Heart right ventricle (tissue), 16 donors: ENCODE measurements at regions not wholly inside any gene's neighbourhood (a gene's known extent, or its start where the extent isn't known, plus 50 kb on each side); places are given as distances from the start of the nearest gene placed in this dataset.

Experiments
- ATAC-seq, 8 donors: fragments of 200-7000 bp; cut with Tn5 transposase; one replicate each; pipeline ENCODE4 v1.9.1; 2020; ENCODE audit warnings: mild to moderate bottlenecking in 8 of 8, moderate library complexity in 8 of 8, moderate number of reproducible peaks in 1 of 8
- DNase-seq, 2 donors: peaks; one replicate each; pipeline ENCODE4 v3.0.0-alpha.2; 2020
- H3K27ac ChIP-seq, 10 donors: fragments of 200-600 bp; sonication (generic) in 2 of 10; one replicate each; pipeline versions ENCODE4 v1.5.0 to v1.8.0; 2020 to 2022; ENCODE audit warnings: mild to moderate bottlenecking in 3 of 10
- H3K27me3 ChIP-seq, 7 donors: fragments of 200-600 bp; one replicate each; pipeline ENCODE4 v1.8.0; 2021 to 2022; ENCODE audit warnings: mild to moderate bottlenecking in 2 of 7
- H3K36me3 ChIP-seq, 9 donors: fragments of 200-600 bp; sonication (generic) in 1 of 9; one replicate each; pipeline versions ENCODE4 v1.5.0 to v1.8.0; 2020 to 2022; ENCODE audit warnings: mild to moderate bottlenecking in 2 of 9
- H3K4me1 ChIP-seq, 9 donors: fragments of 200-600 bp; sonication (generic) in 1 of 9; one replicate each; pipeline versions ENCODE4 v1.5.0 to v1.8.0; 2020 to 2022; ENCODE audit warnings: mild to moderate bottlenecking in 4 of 9
- H3K4me3 ChIP-seq, 10 donors: fragments of 200-600 bp; sonication (generic) in 2 of 10; one replicate each; pipeline versions ENCODE4 v1.5.0 to v1.8.0; 2020 to 2022; ENCODE audit warnings: mild to moderate bottlenecking in 7 of 10, moderate library complexity in 2 of 10
- H3K9me3 ChIP-seq, 11 donors: fragments of 200-600 bp in 10 of 11; sonication (generic) in 2 of 11; one replicate each; pipeline versions ENCODE4 v1.5.0 to v1.8.0; 2013 to 2022; ENCODE audit warnings: mild to moderate bottlenecking in 2 of 11, control low read depth in 1 of 11, moderate library complexity in 1 of 11
- WGBS, 2 donors: extraction: QIAGEN DNeasy Blood & Tissue Kit; methylation state at CpG; one replicate each; pipeline ENCODE4 v1.1.7; 2013; ENCODE audit warnings: inconsistent platforms in 1 of 2; 5-methylcytosine and 5-hydroxymethylcytosine counted together
- intact Hi-C, 10 donors: fragments of 100-400 bp; cut with DNase I; formaldehyde crosslinking; loops; one replicate each; pipeline versions ENCODE4 v1.11.1 to v1.14.2; 2022
- TF ChIP-seq, protein P1 (sequence below), 9 donors: fragments of 200-600 bp; sonication (generic) in 2 of 9; IDR thresholded peaks; one replicate each; pipeline versions ENCODE4 v1.5.0 to v1.8.0; 2021 to 2022; ENCODE audit warnings: antibody characterized with exemption in 9 of 9, mild to moderate bottlenecking in 5 of 9, moderate library complexity in 1 of 9
- donor health status: Arrhythmogenic right ventricular cardiomyopathy.
- donor health status: ischemic (EF 13 %, LVEDD 7.1; RV severe dilation, severe dysfunction).
- donor health status: healthy with polysubstance abuse.
- donor health status: DM: no; HTN: yes; CAD: no.
- donor health status: DM: no; HTN: no; CAD: no.
- donor health status: ischemic (EF 25% LVEDD 6.9; RV normal size, moderate dysfunction).
- donor health status: ischemic (EF 25% LVEDD 5.7; RV mildly dilated, moderate dysfunction).
- donor health status: healthy.
- donor health status: DM: yes; HTN: yes; CAD: no.
- donor health status: Ischemic cardiomyopathy.
- donor health status: ischemic (EF 35%, LVEDD 5.7; RV mildly dilated, moderate dysfunction).
- donor health status: nonischemic (EF 11% LVEDD 7.7; RV severe dilation, severe dysfunction).
- donor health status: DM: yes; HTN: yes; CAD: no.
- donor health status: PGD.
- donor health status: ischemic (EF 29% LVEDD 5.4; RV normal size, mild dysfunction).
- donor health status: nonischemic (EF 23%, LVEDD 6.1; RV moderate dilation, normal function).

GRCh38 chr10:106487726-106488125 lies 676.8 kb downstream of the SORCS1 start:
- H3K4me1 ChIP-seq, result no peaks in the 10 kb centered on the region
- 63 to 78% methylated on average over 1 of the region's 1 CpG for WGBS, 2 donors
- H3K27me3 ChIP-seq, result no peaks in the 10 kb centered on the region
- H3K4me3 ChIP-seq, result no peak overlapping the region
- ATAC-seq (no peak), DNase-seq (no peak)
- H3K9me3 ChIP-seq, result peaks cover 0 to 11% (median 0%) of the 10 kb centered on the region in 11 donors
- TF ChIP-seq, protein P1, sequence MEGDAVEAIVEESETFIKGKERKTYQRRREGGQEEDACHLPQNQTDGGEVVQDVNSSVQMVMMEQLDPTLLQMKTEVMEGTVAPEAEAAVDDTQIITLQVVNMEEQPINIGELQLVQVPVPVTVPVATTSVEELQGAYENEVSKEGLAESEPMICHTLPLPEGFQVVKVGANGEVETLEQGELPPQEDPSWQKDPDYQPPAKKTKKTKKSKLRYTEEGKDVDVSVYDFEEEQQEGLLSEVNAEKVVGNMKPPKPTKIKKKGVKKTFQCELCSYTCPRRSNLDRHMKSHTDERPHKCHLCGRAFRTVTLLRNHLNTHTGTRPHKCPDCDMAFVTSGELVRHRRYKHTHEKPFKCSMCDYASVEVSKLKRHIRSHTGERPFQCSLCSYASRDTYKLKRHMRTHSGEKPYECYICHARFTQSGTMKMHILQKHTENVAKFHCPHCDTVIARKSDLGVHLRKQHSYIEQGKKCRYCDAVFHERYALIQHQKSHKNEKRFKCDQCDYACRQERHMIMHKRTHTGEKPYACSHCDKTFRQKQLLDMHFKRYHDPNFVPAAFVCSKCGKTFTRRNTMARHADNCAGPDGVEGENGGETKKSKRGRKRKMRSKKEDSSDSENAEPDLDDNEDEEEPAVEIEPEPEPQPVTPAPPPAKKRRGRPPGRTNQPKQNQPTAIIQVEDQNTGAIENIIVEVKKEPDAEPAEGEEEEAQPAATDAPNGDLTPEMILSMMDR (IDR thresholded peaks at IDR 0.05), result no peak
- no peak overlapping the region for H3K27ac ChIP-seq
- no peaks in the 10 kb centered on the region for H3K36me3 ChIP-seq
- intact Hi-C loops, result no loop called here

DNA sequence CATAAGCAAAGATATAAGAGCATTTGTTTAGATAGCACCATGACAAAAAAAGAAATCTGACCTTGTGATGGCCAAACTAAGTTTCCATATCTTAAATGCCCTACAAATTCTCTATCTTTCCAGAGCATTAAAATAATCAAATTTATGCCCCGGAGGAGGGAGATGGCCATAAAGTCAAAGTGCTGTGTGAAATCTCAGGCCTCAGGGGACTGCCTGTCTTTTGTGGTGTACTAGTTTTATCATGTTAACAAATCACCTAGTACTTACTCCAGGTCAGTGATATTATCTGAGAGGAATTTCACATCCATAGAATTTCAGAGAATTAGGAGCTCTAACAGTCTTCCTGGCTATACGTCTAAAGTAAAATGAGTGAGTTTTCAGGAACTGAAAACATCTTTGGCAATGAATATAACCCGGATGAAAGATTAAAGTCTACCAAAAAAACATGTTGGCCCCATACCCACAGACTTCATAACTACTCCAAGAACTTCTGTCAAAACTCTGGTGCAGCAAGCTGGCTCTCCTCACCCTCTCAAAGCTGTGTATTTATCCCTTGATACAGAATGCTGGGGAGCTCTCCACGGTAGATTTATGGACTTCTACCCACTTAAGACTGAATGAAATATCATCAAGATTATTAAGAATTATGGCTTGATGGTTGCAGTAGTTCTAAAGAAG lies 682.8 kb downstream of the SORCS1 start:
- no peaks in the 10 kb centered on the region for H3K9me3 ChIP-seq
- ATAC-seq (no peak), DNase-seq (no peak)
- intact Hi-C loops, result no loop called here
- no peaks in the 10 kb centered on the region for H3K27me3 ChIP-seq
- H3K27ac ChIP-seq, result no peak overlapping the region
- WGBS, 2 donors, result 55 to 60% methylated on average over 4 of the region's 4 CpGs
- no peak overlapping the region for H3K4me3 ChIP-seq
- no peaks in the 10 kb centered on the region for H3K4me1 ChIP-seq
- H3K36me3 ChIP-seq, result no peaks in the 10 kb centered on the region
- TF ChIP-seq, protein P1 (IDR thresholded peaks at IDR 0.05), result no peak

- TF ChIP-seq, protein P1 (IDR thresholded peaks at IDR 0.05), result no peak
- no peak overlapping the region for H3K4me3 ChIP-seq
- no peaks in the 10 kb centered on the region for H3K9me3 ChIP-seq
- H3K4me1 ChIP-seq, result no peaks in the 10 kb centered on the region
- H3K27ac ChIP-seq, result no peak overlapping the region
- intact Hi-C loops, result no loop called here
- WGBS, 2 donors, result 61 to 65% methylated on average over 4 of the region's 4 CpGs
- no peaks in the 10 kb centered on the region for H3K27me3 ChIP-seq
- no peaks in the 10 kb centered on the region for H3K36me3 ChIP-seq
- ATAC-seq, result no peak
- DNase-seq, result no peak
Measured at GRCh38 chr10:106479636-106480035, 684.9 kb downstream of the SORCS1 start.

- TF ChIP-seq, protein P1 (IDR thresholded peaks at IDR 0.05), result no peak
- Histone ChIP-seq H3K27ac (no peak overlapping the region), H3K27me3 (no peaks in the 10 kb centered on the region), H3K4me1 (no peaks in the 10 kb centered on the region), H3K9me3 (peaks cover 0 to 6% (median 0%) of the 10 kb centered on the region in 11 donors), H3K4me3 (no peak overlapping the region), H3K36me3 (no peaks in the 10 kb centered on the region)
- intact Hi-C loops, result no loop called here
- no peak for DNase-seq
- no peak for ATAC-seq
Measured at GRCh38 chr10:106474876-106475275, 689.6 kb downstream of the SORCS1 start.
